GM23248 (cell line): ENCODE measurements at regions not wholly inside any gene's neighbourhood (a gene's known extent, or its start where the extent isn't known, plus 50 kb on each side); places are given as distances from the start of the nearest gene placed in this dataset.

Experiments used
- EZH2 ChIP-seq: fragments of 200-600 bp; sonication (generic); IDR thresholded peaks from 2 replicates; pipeline ENCODE4 v1.6.1; 2018; ENCODE audit warnings: antibody characterized with exemption, mild to moderate bottlenecking; ENCODE audit not compliant: insufficient read depth, poor library complexity, severe bottlenecking
- EZH2phosphoT487 ChIP-seq: fragments of 200-600 bp; sonication (generic); IDR thresholded peaks from 2 replicates; pipeline ENCODE4 v1.6.1; 2018; ENCODE audit warnings: antibody characterized with exemption, moderate library complexity, mild to moderate bottlenecking, low read depth; ENCODE audit not compliant: insufficient read depth

- TF ChIP-seq EZH2phosphoT487 (no peak), EZH2 (no peak)
Measured at GRCh38 chr4:55018521-55018920, 106.9 kb downstream of the KDR start.
